GM18868 (cell line): ENCODE measurements at regions not wholly inside any gene's neighbourhood (a gene's known extent, or its start where the extent isn't known, plus 50 kb on each side); places are given as distances from the start of the nearest gene placed in this dataset.

Source experiments
- ATAC-seq: cut with Tn5 transposase; IDR thresholded peaks from one replicate; pipeline ENCODE4 v1.9.1; 2021; ENCODE audit warnings: mild to moderate bottlenecking, moderate library complexity; ENCODE audit not compliant: unreplicated experiment

- ATAC-seq: no peak
These were observed 273.4 kb downstream of the BRD1 start for GRCh38 chr22:49554296-49554625.

- ATAC-seq: no peak
These were observed 274.0 kb downstream of the BRD1 start for GRCh38 chr22:49553518-49554295.

GRCh38 chr22:49553076-49553475 lies 274.6 kb downstream of the BRD1 start:
- no peak for ATAC-seq

- no peak for ATAC-seq
These were observed 275.6 kb downstream of the BRD1 start for GRCh38 chr22:49551897-49552614.

- ATAC-seq: no peak
These were observed 276.2 kb downstream of the BRD1 start for GRCh38 chr22:49551446-49551845.

- no peak for ATAC-seq
These were observed 276.8 kb downstream of the BRD1 start for GRCh38 chr22:49550766-49551362.

GRCh38 chr22:49550141-49550430 lies 277.6 kb downstream of the BRD1 start:
- no peak for ATAC-seq

GRCh38 chr22:49549256-49550140 lies 278.2 kb downstream of the BRD1 start:
- no peak for ATAC-seq

- ATAC-seq: no peak
These were observed 279.1 kb downstream of the BRD1 start for GRCh38 chr22:49548356-49549202.

- no peak for ATAC-seq
These were observed 279.9 kb downstream of the BRD1 start for GRCh38 chr22:49547751-49548239.

GRCh38 chr22:49546811-49547585 lies 280.7 kb downstream of the BRD1 start:
- no peak for ATAC-seq

GRCh38 chr22:49545606-49546005 lies 282.1 kb downstream of the BRD1 start:
- ATAC-seq: no peak

- ATAC-seq: no peak
These were observed 283.4 kb downstream of the BRD1 start for GRCh38 chr22:49544286-49544685.

- ATAC-seq: no peak
These were observed 283.8 kb downstream of the BRD1 start for GRCh38 chr22:49543876-49544275.

- no peak for ATAC-seq
These were observed 285.9 kb downstream of the BRD1 start for GRCh38 chr22:49541693-49542230.

GRCh38 chr22:49540913-49541692 lies 286.6 kb downstream of the BRD1 start:
- ATAC-seq: no peak

GRCh38 chr22:49540084-49540912 lies 287.4 kb downstream of the BRD1 start:
- ATAC-seq: no peak

- no peak for ATAC-seq
These were observed 289.7 kb downstream of the BRD1 start for GRCh38 chr22:49538006-49538405.
